ENCODE measurements at regions not wholly inside any gene's neighbourhood (a gene's known extent, or its start where the extent isn't known, plus 50 kb on each side); places are given as distances from the start of the nearest gene placed in this dataset.
A peak's percentile ranks its signal among the peaks of the same experiment; 100 is the strongest.

DNA sequence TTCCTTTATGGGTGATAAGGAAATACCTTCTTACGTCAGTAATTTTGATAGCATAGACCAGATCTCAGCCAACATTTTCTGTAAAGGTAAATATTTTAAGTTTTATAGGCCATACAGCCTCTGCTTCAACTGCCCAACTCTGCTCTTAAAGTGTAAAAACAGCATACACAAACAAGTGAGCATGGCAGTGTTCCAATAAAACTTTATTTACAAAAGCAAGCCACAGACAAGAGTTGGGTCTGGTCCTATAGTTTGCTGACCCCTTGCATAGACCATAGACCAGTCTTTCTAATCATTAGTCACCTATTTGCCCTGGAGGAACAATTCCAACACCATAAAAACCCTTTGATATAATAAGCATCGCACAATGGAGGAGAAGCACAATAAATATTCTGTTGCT, 398.8 kb downstream of the SFMBT2 start:
- no peaks in the 10 kb centered on the region for H3K36me3 ChIP-seq (ENCODE audit: insufficient read depth, low read length)
- no peaks in the 10 kb centered on the region for H3F3A ChIP-seq (ENCODE audit: low read depth)
- H3K9me3 ChIP-seq (ENCODE audit: insufficient read depth, low read depth, low read length), result no peaks in the 10 kb centered on the region
- H2AFZ ChIP-seq (ENCODE audit: low read length), result peak overlapping the region; percentile 71
- TF ChIP-seq, protein P1, sequence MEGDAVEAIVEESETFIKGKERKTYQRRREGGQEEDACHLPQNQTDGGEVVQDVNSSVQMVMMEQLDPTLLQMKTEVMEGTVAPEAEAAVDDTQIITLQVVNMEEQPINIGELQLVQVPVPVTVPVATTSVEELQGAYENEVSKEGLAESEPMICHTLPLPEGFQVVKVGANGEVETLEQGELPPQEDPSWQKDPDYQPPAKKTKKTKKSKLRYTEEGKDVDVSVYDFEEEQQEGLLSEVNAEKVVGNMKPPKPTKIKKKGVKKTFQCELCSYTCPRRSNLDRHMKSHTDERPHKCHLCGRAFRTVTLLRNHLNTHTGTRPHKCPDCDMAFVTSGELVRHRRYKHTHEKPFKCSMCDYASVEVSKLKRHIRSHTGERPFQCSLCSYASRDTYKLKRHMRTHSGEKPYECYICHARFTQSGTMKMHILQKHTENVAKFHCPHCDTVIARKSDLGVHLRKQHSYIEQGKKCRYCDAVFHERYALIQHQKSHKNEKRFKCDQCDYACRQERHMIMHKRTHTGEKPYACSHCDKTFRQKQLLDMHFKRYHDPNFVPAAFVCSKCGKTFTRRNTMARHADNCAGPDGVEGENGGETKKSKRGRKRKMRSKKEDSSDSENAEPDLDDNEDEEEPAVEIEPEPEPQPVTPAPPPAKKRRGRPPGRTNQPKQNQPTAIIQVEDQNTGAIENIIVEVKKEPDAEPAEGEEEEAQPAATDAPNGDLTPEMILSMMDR (conservative IDR thresholded peaks at IDR 0.05; ENCODE audit: low read length), result no peak
- no peak for TF ChIP-seq EZH2phosphoT487 (IDR thresholded peaks at IDR 0.05; ENCODE audit: borderline replicate concordance)
- no peak overlapping the region for H3K9ac ChIP-seq (ENCODE audit: low read depth, low read length, poor library complexity, severe bottlenecking)
- no peaks in the 10 kb centered on the region for H3K79me2 ChIP-seq (ENCODE audit: insufficient read depth, low read length)
- H3K4me2 ChIP-seq (ENCODE audit: low read depth, low read length, poor library complexity, severe bottlenecking), result no peak overlapping the region
- H3K4me3 ChIP-seq (ENCODE audit: low read length, poor library complexity, severe bottlenecking), result no peak overlapping the region
- H3K4me1 ChIP-seq (ENCODE audit: insufficient read depth, low read length, poor library complexity, severe bottlenecking), result peaks cover 30% of the 10 kb centered on the region
- no peaks in the 10 kb centered on the region for H4K20me1 ChIP-seq (ENCODE audit: insufficient read depth, low read length, poor library complexity, severe bottlenecking)
- H3K27me3 ChIP-seq (ENCODE audit: insufficient read depth, low read length, poor library complexity, severe bottlenecking), result no peaks in the 10 kb centered on the region
- no peaks in the 10 kb centered on the region for H3K9me2 ChIP-seq (replicated peaks; ENCODE audit: low read depth, low read length)

DNA sequence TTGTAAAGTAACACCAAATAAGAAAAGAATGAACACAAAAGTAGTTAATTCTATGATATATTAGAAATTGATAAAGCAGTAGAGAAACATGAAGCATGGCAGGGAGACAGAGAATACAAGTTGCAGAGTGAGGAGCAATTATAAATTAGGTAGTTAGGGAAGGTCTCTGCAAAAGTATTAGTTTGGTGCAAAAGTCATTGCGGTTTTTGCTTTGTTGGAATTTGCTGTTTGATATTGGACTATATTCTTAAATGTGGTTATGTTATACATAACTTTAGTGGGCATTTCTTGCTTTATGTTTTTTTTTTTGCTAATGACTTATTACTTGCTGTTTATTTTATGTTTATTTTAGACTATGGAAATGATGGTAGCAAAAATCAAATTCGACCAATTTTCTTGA, 402.2 kb downstream of the SFMBT2 start:
- Histone ChIP-seq H3K9ac (ENCODE audit: low read depth, low read length, poor library complexity, severe bottlenecking) (no peak overlapping the region), H3K79me2 (ENCODE audit: insufficient read depth, low read length) (no peaks in the 10 kb centered on the region), H4K20me1 (ENCODE audit: insufficient read depth, low read length, poor library complexity, severe bottlenecking) (no peaks in the 10 kb centered on the region), H3F3A (ENCODE audit: low read depth) (no peaks in the 10 kb centered on the region), H3K4me3 (ENCODE audit: low read length, poor library complexity, severe bottlenecking) (no peak overlapping the region), H2AFZ (ENCODE audit: low read length) (no peak overlapping the region), H3K9me3 (ENCODE audit: insufficient read depth, low read depth, low read length) (no peaks in the 10 kb centered on the region), H3K36me3 (ENCODE audit: insufficient read depth, low read length) (no peaks in the 10 kb centered on the region), H3K9me2 (replicated peaks; ENCODE audit: low read depth, low read length) (no peaks in the 10 kb centered on the region), H3K4me1 (ENCODE audit: insufficient read depth, low read length, poor library complexity, severe bottlenecking) (peaks cover 51% of the 10 kb centered on the region), H3K27me3 (ENCODE audit: insufficient read depth, low read length, poor library complexity, severe bottlenecking) (no peaks in the 10 kb centered on the region), H3K4me2 (ENCODE audit: low read depth, low read length, poor library complexity, severe bottlenecking) (no peak overlapping the region)
- no peak for TF ChIP-seq EZH2phosphoT487 (IDR thresholded peaks at IDR 0.05; ENCODE audit: borderline replicate concordance)
- TF ChIP-seq, protein P1 (conservative IDR thresholded peaks at IDR 0.05; ENCODE audit: low read length), result no peak

DNA sequence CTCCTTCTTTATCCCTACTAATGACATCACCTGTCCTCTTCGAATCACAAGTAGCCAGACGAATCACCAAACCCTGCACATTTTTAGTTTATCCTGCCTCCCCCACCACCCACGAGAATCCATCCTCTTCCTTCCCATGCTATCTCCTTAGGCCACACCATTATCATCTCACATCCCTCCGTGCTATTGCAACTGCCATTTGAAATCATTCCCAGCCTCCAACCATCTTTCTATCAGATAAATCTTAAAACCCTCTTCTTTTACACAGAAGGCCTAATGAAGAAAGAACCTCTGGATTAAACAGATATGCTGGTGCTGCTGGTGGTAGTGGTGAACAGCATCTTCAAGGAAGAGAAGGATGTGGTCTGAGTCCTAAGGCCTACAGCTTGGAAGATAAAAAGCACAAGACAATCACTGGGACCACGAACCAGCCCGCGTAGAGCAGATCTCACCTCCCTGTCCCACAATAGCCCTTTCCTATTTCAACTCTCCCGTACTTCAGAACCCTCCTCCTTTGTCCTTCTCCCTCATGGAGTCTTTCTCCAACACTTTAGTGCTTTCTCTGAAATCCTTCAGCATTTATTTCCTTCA, 403.1 kb downstream of the SFMBT2 start:
- Histone ChIP-seq H2AFZ (ENCODE audit: low read length) (no peak overlapping the region), H3K4me2 (ENCODE audit: low read depth, low read length, poor library complexity, severe bottlenecking) (no peak overlapping the region), H3K4me1 (ENCODE audit: insufficient read depth, low read length, poor library complexity, severe bottlenecking) (peaks cover 61% of the 10 kb centered on the region), H3K79me2 (ENCODE audit: insufficient read depth, low read length) (no peaks in the 10 kb centered on the region), H3K9me2 (replicated peaks; ENCODE audit: low read depth, low read length) (no peaks in the 10 kb centered on the region), H3K9me3 (ENCODE audit: insufficient read depth, low read depth, low read length) (no peaks in the 10 kb centered on the region), H4K20me1 (ENCODE audit: insufficient read depth, low read length, poor library complexity, severe bottlenecking) (no peaks in the 10 kb centered on the region), H3K4me3 (ENCODE audit: low read length, poor library complexity, severe bottlenecking) (no peak overlapping the region), H3F3A (ENCODE audit: low read depth) (no peaks in the 10 kb centered on the region), H3K27me3 (ENCODE audit: insufficient read depth, low read length, poor library complexity, severe bottlenecking) (no peaks in the 10 kb centered on the region), H3K9ac (ENCODE audit: low read depth, low read length, poor library complexity, severe bottlenecking) (no peak overlapping the region), H3K36me3 (ENCODE audit: insufficient read depth, low read length) (no peaks in the 10 kb centered on the region)
- no peak for TF ChIP-seq EZH2phosphoT487 (IDR thresholded peaks at IDR 0.05; ENCODE audit: borderline replicate concordance)
- TF ChIP-seq, protein P1 (conservative IDR thresholded peaks at IDR 0.05; ENCODE audit: low read length), result no peak

Measured in Loucy (cell line).